ENCODE measurements at regions not wholly inside any gene's neighbourhood (a gene's known extent, or its start where the extent isn't known, plus 50 kb on each side); places are given as distances from the start of the nearest gene placed in this dataset.

DNA sequence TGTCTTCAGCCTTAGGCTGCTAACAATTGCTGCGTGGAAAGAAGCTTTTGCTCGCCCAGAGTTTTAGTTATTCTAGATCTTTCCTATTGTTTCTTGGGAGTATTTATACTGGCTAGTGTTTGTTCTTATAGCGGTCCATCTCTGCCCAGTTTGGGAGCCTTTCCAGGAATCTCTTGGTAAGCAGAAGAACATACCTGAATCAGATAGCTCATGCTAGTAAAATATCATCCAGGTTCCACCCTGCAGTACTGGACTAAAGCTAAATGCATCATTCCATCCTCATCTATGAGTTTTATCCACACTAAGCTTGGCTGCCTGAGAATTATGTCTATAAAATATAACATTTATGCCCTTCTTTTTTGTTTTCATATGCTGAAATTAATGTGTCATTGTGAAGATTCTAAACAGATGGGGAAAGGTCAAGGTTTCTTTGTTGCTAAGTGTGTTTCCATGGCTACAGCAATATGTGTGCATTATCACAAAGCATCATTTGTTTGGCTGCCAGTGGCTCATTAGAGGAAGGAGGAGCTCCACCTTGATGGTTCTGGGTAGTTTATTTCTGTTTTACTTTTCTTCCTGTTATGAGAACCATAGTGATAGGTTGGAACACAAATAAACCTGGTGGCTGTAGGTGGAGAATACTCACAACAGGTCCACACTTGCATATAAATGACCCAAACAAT lies 182.8 kb downstream of the PIK3C3 start:
- TF ChIP-seq CTCF (IDR thresholded peaks at IDR 0.05 in 8 of 11, conservative IDR thresholded peaks at IDR 0.05 in 3 of 11) (no peak), POLR2A (IDR thresholded peaks at IDR 0.05) (no peak), POLR2AphosphoS5 (IDR thresholded peaks at IDR 0.05) (no peak)

Measured in spleen (tissue), 7 donors.